NCI-H460 (cell line): ENCODE measurements at regions not wholly inside any gene's neighbourhood (a gene's known extent, or its start where the extent isn't known, plus 50 kb on each side); places are given as distances from the start of the nearest gene placed in this dataset.

Experiments
- DNase-seq: peaks from one replicate; pipeline ENCODE4 v3.0.0-alpha.2; 2016; ENCODE audit warnings: low read depth; ENCODE audit errors: extremely low read depth

DNA sequence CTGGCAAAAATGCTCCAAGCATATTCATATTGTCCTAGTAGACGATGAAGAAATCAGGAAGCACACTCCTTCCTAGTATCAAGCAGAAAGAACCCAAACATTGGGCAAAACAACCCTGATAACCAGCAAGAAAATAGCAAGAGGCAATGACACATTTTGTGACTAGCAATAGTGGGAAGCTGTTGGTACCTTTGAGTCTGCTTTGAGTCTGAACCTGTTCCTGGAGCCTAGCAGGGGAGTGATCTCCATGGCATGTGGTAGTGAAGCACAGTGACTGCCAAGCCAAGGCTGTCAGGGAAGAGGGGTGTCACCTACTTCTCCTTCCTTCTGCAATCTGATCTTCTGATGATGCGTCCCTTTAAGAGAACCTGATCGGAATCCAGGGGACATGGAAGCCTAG is 533.9 kb downstream of the VRK1 start:
- DNase-seq, result no peak

- DNase-seq, result no peak
These were observed 534.3 kb downstream of the VRK1 start for GRCh38 chr14:97331526-97331925.

- no peak for DNase-seq
These were observed 539.0 kb downstream of the VRK1 start for GRCh38 chr14:97336179-97336578.

GRCh38 chr14:97336816-97337215 is 539.6 kb downstream of the VRK1 start:
- DNase-seq, result no peak

DNA sequence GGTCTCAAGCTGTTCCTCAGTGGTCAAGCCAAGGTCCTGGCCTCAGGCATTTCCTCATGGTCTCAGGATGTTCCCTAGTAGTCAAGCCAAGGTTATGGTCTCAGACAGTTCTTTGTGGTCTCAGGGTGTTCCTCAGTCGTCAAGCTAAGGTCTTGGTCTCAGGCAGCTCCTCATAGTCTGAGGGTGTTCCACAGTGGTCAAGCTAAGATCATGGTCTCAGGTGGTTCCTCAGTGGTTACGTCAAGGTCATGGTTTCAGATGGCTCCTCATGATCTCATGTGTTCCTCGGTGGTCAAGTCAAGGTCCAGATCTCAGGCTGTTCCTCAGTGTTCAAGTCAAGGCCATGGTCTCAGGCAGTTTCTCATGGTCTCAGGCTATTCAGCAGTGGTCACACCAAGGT is 540.1 kb downstream of the VRK1 start:
- DNase-seq, result no peak

GRCh38 chr14:97337670-97338069 is 540.5 kb downstream of the VRK1 start:
- no peak for DNase-seq

DNA sequence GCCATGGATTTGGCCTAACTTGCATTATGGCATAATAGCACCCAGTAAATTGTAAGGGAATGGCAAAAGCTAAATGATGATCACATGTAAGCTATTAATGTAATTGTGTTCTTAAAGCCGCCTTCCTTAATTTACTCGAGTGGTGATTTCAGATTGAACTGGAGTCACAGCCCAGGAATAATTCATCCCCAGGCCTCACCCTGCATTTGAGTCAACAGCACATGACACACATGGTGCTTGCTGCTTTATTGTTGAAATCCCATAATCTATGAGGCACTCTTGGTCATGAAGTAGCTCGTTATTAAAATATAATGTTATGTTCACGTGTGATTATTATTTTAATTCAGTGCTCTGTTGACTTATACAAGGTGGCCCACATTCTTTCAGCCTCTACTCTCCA is 547.5 kb downstream of the VRK1 start:
- no peak for DNase-seq

DNA sequence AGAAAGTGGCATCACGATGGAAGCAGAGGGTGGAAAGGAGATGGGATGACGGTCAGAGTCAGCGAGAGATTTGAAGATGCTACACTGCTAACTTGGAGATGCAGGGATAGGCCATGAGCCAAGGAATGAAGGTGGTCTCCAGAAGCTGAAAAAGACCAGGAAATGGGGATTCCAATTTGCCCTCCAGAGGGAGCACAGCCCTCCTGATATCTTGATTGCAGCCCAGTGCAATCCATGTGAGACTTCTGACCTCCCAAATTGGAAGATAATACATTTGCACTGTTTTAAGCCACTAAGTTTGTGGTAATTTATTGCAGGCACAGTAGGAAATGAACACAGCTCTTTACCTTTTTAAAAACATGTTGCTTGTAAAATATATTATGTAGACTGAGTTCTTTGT is 549.5 kb downstream of the VRK1 start:
- no peak for DNase-seq

GRCh38 chr14:97349463-97349862 is 552.3 kb downstream of the VRK1 start:
- no peak for DNase-seq

- DNase-seq, result no peak
These were observed 552.8 kb downstream of the VRK1 start for GRCh38 chr14:97349946-97350345.

DNA sequence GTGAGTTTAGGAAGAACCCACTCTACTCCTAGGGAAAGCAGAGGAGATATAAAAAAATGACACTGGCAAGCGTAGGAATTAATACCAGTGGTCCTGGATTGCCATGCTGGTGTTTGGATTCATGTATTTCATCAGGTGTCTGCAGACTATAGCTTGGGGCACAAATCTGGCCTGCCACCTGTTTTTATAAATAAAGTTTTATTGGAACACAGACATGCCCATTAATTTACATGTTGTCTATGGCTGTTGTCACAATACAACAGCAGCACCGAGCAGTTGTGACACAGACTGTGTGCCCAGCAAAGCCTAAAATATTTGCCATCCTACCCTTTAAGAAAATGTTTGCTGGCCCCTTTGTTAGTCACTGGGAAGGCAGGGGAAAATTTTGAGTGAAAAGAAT is 553.2 kb downstream of the VRK1 start:
- DNase-seq, result no peak

DNA sequence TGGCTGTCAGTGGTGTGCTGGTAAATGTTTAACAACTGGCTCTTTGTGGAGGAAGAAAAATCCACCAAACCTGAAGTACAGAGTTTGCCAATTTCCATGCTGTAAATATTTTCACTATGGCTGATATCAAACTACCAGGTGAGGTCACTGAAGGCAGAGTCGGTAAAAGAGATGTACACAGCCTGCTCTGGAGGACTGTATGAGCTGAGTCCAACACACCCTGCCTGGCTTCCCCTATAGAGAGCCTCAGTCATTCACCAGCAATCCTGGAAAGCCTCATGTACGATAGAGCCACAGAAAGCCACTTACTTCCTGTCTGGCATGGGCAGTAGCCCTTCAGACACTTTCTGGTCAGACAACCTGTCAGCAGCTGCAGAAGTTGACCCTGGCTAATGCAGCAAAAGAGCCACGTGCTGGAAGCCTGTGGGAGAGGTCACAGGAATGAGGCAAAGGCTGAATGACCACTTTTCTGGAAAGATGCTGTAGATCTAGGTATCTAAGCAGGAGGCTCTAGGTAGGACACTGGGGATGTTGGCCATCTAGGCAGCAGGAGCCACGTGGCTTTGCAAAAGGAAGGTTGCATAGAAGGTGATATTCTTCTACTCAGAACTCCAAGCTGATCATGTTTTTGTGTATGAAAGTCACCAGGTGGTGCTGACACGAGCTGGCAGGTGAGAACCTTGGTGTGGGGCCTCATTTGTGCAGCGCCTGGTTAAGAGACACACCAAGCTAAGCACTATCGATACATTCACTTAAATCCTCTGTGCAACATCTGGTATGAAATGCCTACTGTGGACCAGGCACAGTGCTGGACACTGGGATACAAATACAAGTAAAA is 553.9 kb downstream of the VRK1 start:
- DNase-seq, result no peak

GRCh38 chr14:97353102-97353501 is 555.9 kb downstream of the VRK1 start:
- no peak for DNase-seq

GRCh38 chr14:97354119-97354722 is 557.0 kb downstream of the VRK1 start:
- DNase-seq, result no peak

DNA sequence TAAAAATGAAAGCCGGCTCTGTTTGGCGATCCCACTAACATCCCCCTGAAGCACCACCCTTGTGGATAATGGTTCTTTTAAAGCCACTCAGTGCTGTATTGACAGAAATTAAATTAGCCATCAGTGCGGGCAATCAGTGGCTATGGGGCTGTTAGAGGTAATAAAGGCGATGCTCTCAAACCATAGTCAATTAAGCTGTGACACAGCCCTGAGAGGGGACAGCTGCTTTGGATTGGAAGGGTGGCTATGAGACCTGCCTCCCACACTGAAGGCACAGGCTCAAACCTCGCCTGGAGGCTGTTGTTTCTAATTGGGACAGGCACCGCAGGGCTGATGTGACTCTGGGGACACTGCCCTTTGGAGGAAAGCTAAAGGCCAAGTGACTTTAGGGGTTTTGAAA is 562.2 kb downstream of the VRK1 start:
- no peak for DNase-seq

DNA sequence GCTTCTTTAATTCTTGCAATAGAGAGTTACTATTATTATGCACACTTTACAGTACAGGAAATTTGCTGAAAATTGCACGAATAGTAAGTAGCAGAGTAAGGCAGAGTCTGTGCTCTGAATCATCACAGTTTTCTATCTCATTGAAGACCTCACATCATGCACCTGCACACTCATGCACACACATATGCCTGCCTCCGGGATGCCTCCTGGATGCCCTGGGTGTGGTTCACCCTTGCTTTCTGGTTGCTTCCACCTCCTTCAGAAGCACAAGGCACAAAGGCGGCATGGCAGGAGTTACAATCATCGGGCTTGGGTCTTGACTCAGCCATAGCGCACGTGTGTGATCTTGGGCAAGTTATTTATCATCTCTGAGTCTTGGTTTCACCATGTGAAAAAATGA is 564.0 kb downstream of the VRK1 start:
- no peak for DNase-seq

DNA sequence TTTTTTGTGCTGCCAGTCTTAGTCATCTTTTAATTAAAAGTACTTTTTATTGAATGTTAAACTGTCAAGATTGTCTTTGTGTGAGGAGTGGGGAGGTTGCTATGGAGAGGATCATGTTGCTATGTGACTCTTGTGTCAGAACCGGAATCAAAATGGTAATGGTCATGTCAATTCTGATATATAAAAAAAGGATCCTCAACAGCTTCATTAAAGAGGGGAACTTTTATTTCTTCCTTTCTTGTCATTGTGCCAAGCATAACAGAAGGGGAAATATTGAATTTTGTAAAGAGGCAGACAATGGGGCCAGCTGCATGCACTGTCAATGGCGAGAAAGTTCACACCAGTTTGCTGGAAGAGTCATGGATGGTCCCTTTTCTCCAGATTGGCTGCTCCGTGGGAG is 564.8 kb downstream of the VRK1 start:
- DNase-seq, result no peak

DNA sequence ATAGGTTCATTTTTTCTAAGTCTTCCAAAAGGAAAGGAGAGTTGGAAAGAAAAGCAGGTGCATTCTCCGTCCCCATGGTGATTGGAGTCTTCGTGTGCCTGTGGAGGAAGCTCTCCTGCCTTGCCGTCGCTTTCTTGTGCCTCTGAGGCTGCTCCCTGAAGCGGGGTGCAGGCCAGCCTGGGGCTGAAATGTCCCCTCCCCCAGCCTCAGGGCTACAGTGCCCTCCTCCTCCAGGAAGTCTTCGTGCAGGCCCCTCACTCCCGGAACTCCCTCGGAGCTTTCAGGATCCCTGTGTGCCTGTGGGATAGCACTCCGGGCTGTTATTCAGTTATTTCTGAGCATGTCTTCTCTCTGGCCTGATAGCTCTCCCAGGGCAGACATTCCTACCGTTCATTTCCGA is 569.2 kb downstream of the VRK1 start:
- no peak for DNase-seq

DNA sequence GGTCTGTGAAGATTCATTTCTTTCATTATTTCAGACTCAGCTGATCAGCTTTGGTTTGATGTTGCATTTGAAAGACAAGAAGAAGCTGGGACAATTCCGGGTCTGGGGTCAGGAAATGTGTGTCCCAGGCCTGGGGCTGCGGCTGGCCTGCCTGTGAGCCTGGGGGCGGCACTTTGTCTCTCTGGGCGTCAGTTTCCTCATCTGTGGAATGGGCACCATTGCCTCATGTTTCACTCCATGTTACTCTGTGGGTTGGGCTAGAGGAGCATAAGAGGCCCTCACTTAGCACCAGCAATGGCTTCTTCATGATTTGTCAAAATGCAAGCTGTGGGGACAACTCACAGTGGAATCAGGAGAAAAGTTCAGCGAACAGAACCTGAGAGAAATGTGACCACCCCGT is 570.1 kb downstream of the VRK1 start:
- no peak for DNase-seq

DNA sequence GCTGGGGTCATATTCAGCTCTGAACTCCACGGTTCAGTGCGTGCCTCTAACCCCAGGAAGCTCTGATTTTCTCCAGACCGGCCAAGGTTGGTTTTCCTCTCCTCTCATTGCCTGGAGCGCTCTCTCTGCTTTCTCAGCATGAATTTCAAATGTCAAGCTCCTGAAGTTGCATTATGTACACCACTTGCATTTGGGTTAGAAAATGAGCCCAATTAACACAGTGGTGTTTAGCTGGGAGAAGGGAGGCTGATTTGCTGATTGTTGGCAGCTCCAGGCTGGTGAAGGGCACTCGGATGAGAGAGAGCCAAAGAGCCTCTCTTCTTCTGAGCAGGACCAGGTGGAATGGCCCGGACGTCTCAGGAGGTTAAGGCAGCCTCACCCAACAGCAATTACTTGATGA is 570.9 kb downstream of the VRK1 start:
- no peak for DNase-seq

- DNase-seq, result no peak
These were observed 571.9 kb downstream of the VRK1 start for GRCh38 chr14:97368900-97369564.

GRCh38 chr14:97369901-97370300 is 572.7 kb downstream of the VRK1 start:
- no peak for DNase-seq
